CD4-positive, alpha-beta T cell treated with Interleukin-4 for 1 hour (primary cell): ENCODE measurements at regions not wholly inside any gene's neighbourhood (a gene's known extent, or its start where the extent isn't known, plus 50 kb on each side); places are given as distances from the start of the nearest gene placed in this dataset.

ENCODE experiments used
- DNase-seq, 2 donors: peaks; one replicate each; pipeline ENCODE4 v3.0.0-alpha.2; 2020 to 2022

GRCh38 chr17:33481652-33482051 lies 188.6 kb upstream of the ASIC2 start:
- DNase-seq, result no peak

DNA sequence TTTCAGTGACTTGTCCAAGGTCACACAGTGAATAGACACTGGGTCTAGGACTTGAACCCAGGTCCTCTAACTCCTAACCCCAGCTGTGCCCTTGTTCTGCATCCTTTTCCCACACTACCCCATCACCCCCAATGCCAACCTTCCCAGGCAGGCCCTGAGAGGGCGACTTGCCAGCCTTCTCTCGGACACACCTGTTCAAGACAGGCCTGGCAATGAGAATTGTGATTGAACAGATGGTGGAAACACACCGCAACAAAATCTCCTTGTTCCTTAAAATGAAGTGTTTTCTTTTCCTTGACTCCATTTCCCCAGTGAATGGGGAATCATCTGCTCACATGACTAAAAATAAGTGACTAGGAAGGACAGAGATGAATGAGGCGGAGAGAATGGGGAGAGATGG lies 189.5 kb upstream of the ASIC2 start:
- no peak for DNase-seq

DNA sequence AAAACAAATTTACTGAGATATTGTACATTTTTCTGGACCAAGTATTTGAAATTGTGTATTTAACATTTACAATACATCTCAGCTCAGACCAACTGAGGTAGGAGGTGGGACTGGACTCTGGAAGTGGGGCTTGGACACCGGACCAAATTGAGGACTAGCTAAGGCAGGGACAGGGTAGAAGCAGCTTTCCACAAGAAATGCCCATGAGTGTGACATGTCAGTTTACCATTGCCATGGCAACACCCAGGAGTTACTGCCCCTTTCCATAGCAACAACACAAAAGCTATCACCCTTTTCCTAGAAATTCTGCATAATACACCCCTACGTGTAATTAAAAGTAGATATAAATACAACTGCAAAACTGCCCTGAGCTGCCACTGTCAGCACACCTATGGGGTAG lies 191.5 kb upstream of the ASIC2 start:
- DNase-seq, result no peak

DNA sequence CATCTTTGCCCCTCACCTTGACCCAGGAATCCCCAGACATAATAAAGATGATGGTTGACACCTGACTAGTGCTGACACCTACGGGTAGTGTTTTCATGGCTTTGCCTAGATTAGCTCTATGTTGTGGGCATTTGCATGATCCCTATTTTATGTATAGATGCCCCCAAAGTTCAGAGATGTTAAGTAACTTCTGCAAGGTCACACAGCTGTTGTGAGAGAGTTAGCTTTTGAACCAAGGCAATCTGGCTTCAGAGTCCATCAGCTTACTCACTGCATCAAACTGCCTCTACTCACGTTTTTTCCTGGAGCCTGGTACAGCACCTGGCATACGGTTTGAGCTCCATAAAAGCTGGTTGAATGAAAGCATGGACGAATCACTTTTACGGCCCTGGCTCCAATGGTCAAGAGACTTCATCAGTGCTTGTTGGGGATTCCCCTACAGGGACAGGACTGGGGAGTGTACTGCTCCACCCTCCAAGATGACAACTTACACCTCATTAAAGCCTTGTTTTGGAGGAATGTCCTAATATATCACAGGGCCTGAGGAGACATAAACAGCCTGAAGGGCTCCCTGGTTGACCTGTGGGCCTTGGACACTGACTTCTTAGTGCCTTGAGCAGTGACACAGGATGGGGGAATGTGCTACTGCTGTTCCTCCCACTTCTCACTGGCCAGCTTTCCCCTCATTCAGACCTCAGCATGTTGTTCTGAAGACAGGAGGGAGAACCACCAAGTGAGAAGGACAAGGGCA lies 193.2 kb upstream of the ASIC2 start:
- DNase-seq, result no peak

GRCh38 chr17:33487187-33487879 lies 194.2 kb upstream of the ASIC2 start:
- DNase-seq, result no peak

DNA sequence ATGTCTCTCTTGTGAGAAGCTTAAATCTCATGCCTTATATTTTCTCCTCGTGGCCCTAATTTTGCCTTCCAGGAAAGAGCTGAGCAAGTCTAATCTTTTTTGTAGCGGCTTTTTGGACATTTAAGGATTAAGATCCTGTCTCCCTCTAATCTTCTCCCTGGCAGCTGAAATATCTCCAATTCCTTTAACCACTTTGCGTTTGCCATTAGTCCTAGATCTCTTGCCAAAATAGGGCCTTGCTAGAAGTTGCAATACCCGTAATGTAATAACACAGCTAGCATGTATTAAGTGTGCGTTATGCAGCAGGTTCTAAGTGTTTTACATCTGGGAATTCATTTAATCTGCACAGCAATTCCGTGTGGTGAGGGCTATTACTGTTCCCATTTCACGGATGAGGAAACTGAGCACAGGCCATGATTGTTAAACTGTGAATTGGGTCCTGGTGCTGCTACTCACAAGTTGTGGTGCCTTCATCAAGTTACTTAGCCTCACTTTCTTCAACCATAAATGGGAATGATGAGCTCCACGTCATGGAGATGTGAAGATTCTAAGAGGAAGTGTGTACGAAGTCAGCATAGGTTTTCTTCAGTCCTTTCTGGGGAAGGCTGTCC lies 198.9 kb upstream of the ASIC2 start:
- no peak for DNase-seq

DNA sequence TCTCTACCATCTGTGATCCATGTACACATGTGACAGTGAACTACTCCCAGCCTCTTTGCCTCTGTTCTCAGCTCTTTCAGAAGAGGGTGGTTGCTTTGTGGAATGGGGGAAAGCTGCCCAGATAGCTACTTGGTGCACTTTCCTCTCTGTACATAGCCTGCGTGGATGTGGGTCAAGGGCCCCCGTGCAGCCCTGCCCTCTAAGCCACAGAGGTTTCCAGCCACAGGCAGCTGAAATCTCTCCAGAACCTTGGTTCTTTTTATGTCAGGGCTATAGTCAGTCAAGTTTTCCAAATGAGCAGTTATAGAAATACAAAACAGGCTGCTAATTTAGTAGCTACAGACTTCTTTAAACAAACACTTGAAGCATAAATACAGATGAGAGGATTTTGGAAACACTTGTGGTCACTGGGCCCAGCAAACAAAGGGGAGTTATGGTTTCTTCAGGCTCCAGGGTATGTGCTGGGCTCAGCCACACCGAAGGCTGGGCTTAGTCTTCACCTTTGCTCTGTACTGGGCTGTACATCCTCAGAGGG lies 199.7 kb upstream of the ASIC2 start:
- DNase-seq, result no peak

- DNase-seq, result no peak
Measured at GRCh38 chr17:33493566-33493965, 200.5 kb upstream of the ASIC2 start.

GRCh38 chr17:33494151-33494550 lies 201.1 kb upstream of the ASIC2 start:
- no peak for DNase-seq

GRCh38 chr17:33497623-33498022 lies 204.5 kb upstream of the ASIC2 start:
- no peak for DNase-seq

DNA sequence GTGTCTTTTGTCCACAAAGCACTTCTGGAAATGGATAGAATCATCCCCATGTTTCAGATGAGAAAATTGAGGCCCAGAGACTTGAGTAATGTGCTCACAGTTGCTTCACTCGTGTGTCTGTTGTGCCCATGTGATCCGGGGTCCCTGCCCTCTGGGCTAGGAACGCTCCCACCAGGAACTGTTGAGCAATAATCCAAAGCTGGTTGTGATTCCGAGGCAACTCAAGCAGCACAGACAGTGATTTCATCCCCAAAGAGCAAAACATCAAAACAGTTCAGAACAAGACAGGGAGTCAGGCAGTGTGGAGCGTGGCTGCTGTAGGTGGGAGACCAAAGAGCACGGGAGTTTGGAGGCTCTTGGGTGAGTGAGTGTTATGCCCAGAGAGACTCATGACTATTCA lies 205.0 kb upstream of the ASIC2 start:
- DNase-seq, result no peak

- no peak for DNase-seq
Measured at GRCh38 chr17:33499040-33499439, 205.9 kb upstream of the ASIC2 start.

- DNase-seq, result no peak
Measured at GRCh38 chr17:33500151-33500550, 207.1 kb upstream of the ASIC2 start.

DNA sequence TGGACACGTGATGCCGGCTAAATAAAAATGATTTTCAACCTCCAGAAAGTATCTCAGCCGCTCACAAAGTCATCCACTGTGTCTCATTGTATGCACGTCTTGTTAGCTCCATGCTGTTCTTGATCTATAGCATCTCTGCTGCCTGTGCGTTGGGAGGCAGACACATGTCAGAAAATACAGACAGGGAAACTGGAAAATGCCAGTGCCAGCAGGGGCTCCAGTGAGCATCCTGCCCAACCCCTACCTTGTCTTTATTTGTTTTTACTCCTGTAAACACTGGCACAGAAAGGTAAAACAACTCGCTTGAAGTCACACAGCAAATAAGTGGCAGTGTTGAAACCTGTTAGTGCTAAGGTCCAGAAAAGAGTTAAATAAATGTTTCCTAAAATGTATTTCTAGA lies 208.1 kb upstream of the ASIC2 start:
- DNase-seq, result no peak

DNA sequence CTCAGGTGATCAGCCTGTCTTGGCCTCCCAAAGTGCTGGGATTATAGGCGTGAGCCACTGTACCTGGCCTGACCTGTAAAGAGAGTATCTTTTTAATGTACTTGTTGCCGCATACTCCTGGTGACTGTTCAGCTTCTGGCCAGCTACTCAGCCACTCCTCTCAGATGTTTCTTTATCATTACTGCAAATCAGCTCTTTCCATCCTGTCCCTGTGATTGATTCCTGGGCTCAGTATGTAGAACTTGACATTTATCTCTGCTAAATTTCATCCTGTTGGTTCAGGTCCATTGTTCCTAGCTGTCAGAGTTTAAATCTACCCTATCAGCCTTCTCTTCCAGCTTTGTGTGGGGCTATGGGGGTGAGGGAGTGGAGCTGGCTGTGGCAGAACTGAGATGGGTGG lies 211.5 kb upstream of the ASIC2 start:
- DNase-seq, result no peak

DNA sequence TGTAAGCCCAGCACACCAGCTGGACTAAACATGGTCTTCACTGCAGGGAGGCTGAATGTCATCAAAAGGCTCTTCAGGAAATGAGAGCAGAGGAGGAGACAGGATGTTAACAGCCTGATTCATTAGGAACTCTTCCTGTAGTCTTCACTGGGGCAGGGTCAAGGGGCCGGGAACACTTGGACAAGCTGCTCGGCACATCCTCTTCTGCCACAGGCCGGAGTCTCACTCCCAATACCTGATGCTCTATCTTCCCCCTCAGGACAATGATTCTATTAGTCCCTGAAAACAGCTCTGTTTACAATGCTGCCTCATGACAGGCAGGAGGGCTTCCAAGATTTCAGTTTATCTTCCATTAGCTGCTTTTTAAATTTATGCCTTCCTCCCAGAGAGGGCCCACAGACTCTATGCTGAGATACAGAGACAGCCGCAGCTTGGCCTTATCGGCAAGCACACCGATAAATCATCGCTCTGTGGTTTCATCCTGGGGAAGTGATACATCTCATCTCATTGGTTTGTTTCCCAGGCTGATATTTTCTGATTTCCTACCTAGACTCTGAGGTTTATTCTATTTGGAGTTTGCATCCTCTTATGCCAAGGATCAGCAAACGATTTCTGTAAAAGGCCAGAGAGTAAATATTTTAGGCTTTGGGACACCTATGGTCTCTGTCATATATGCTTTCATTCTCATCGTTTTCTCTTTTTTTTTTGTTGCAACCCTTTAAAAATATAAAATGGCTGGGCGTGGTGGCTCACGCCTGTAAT lies 214.0 kb upstream of the ASIC2 start:
- DNase-seq, result no peak

DNA sequence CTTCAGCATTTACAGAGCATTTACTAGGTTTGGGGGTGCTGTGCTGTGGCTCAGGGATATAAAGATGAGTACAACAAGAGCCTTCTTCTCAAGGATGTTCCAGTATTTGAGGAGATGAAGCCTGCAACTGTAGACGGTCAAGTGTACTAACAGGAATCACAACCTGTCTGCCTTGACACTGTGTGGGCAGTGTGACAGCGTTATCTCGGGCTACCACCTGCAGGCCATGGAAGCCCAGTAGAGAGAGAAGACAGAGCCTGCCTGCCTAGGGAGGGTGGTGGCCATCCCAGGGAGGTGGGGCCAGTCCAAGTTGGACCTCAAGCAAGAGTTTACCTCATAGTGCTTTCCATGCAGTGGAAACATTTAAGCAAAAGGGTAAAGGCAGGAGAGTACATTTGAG lies 215.1 kb upstream of the ASIC2 start:
- no peak for DNase-seq

DNA sequence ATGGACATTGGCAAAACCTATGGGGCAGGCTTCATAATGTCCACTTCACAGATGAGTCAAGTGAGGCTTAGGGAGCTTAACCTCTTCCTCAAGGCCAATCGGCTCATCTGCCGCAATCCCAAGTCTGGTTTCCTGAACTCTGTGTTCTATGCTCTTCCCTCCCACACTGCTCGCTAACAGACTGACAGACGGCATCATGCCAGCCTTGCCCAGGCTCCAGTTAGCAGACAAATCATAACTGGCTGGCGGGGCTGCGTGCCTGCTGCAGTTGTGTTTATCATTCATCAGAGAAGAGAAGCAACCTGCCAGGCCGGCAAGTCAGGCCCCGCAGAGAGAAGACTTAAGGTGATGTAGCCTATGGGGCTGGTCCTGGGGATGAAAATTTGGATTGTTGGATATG lies 216.2 kb upstream of the ASIC2 start:
- no peak for DNase-seq

DNA sequence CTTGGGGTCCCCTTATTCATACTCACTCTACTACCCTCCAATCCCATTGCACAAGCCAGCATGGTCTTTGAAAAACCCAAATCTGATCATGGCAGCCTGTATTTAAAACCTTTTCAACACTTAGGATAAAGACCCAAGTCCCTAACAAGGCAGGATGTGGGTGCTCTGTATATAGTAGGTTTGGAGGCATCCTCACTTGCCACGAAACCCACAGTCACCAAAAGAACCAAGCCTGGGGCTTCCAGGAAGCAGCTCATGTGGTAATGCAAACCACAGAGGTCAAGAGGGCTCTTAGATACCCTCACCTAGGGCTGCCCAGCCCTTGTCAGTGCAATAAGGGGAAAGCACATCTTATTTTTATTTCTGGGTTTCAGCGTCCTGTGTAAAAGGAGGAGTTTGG lies 218.6 kb upstream of the ASIC2 start:
- no peak for DNase-seq

- no peak for DNase-seq
Measured at GRCh38 chr17:33512113-33512512, 219.0 kb upstream of the ASIC2 start.

GRCh38 chr17:33513769-33514168 lies 220.7 kb upstream of the ASIC2 start:
- DNase-seq, result no peak

DNA sequence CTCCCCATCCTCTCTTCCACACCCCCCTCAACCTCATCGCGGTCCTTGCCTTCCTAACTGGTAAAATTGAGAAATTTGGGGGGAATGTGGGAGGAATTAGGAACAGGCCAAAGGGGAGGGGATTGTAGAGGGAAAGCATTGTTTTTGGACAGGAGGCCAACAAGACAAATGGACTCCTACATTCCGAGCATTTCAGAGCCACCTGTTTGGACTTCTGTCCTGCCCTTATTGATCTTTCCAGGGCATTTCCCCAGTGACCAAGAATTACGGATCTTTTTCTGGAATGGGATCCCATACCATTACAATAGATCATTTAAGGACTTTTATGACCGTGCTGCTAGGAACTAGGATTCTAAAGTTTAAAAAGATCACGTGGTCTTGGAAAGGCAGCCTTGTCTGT lies 221.3 kb upstream of the ASIC2 start:
- DNase-seq, result no peak

DNA sequence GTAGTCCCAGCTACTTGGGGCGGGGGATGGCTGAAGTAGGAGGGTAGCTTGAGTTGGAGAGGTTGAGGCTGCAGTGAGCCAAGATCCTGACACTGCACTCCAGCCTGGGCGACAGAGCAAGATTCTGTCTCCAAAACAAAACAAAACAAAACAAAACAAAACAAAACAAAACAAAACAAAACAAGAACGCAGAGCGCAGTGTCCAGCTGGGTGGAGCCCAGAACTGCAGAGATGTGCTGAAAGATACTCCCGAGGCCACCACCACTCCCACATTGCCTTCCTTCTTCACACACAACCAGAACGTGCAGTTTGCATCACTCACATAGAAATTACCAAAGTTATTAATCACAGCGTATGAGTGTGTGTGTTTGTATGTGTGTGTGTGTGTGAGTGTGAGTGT lies 222.9 kb upstream of the ASIC2 start:
- DNase-seq, result no peak
